ENCODE measurements at regions not wholly inside any gene's neighbourhood (a gene's known extent, or its start where the extent isn't known, plus 50 kb on each side); places are given as distances from the start of the nearest gene placed in this dataset.

- TF ChIP-seq POLR2AphosphoS5 (IDR thresholded peaks at IDR 0.05) = no peak
- TF ChIP-seq CTCF (IDR thresholded peaks at IDR 0.05) = no peak
These were observed 144.2 kb downstream of the PTPRU start for GRCh38 chr1:29380532-29380931.
